K562 (cell line): ENCODE measurements at regions not wholly inside any gene's neighbourhood (a gene's known extent, or its start where the extent isn't known, plus 50 kb on each side); places are given as distances from the start of the nearest gene placed in this dataset.

Experiments used
- ATAC-seq: fragments of 200-7000 bp; cut with Tn5 transposase; 3 replicates; pipeline ENCODE4 v1.9.1; 2020; ENCODE audit warnings: moderate library complexity
- BruUV-seq: library from RNA; stranded (reverse); fragments of 400-500 nt; replicated peaks from 2 replicates; lab custom pipeline; 2021; lab: Mats Ljungman, UMichigan
- CTCF ChIA-PET: fragments of 300-600 bp; formaldehyde crosslinking; extraction: SDS; loops from one replicate; lab custom pipeline; 2021; ENCODE audit warnings: low intra/inter-chr PET ratio; lab: Yijun Ruan, JAX
- POLR2A ChIA-PET: fragments of 300-600, 350-650 bp; sonication (Branson Sonifier 250); formaldehyde crosslinking; extraction: SDS; loops from one replicate; lab custom pipeline; 2021; ENCODE audit warnings: antibody characterized with exemption, inconsistent platforms; lab: Yijun Ruan, JAX
- DNase-seq, 4 experiments: peaks; one replicate each; pipeline versions ENCODE4 v3.0.0 to v3.0.0-alpha.2; 2011 to 2018; ENCODE audit warnings: low spot score in 3 of 4, mixed read lengths in 3 of 4; ENCODE audit errors: extremely low read depth in 1 of 4
- FAIRE-seq: peaks from 2 replicates; lab custom pipeline; 2011; peaks lifted over from hg19 to GRCh38; lab: Jason Lieb, UNC
- H2AFZ ChIP-seq: 2 replicates; pipeline ENCODE4 v1.6.0; 2011; ENCODE audit warnings: low read depth, low read length, control low read depth, inconsistent platforms
- H3K27ac ChIP-seq: fragments of 200-600 bp; 3 replicates; pipeline ENCODE4 v1.8.0; 2011; ENCODE audit warnings: low read depth, mild to moderate bottlenecking, control low read depth, inconsistent platforms, low read length, moderate library complexity, mixed read lengths; ENCODE audit errors: extremely low read depth
- H3K27me3 ChIP-seq, 2 experiments: fragments of 300-600 bp in 1 of 2; 2 replicates in 1 of 2; 3 replicates in 1 of 2; pipeline versions ENCODE4 v1.6.0 to v1.8.0; 2011; ENCODE audit warnings: inconsistent platforms in 2 of 2, low read length in 2 of 2, mild to moderate bottlenecking in 1 of 2, mixed read lengths in 1 of 2, moderate library complexity in 1 of 2; ENCODE audit not compliant: control insufficient read depth in 2 of 2, insufficient read depth in 2 of 2
- H3K36me3 ChIP-seq: fragments of 300-600 bp; 3 replicates; pipeline ENCODE4 v1.8.0; 2011; ENCODE audit warnings: mild to moderate bottlenecking, low read length, inconsistent platforms; ENCODE audit not compliant: control insufficient read depth, insufficient read depth
- H3K4me1 ChIP-seq, 2 experiments: fragments of 200-600 bp in 1 of 2; replicated peaks in 1 of 2; 2 replicates in 1 of 2; 3 replicates in 1 of 2; pipeline versions ENCODE4 v1.5.1 to v1.8.0; 2011; ENCODE audit warnings: inconsistent platforms in 2 of 2, low read length in 2 of 2, mild to moderate bottlenecking in 1 of 2, mixed read lengths in 1 of 2, moderate library complexity in 1 of 2; ENCODE audit not compliant: control insufficient read depth in 2 of 2, insufficient read depth in 2 of 2
- H3K4me2 ChIP-seq: 2 replicates; pipeline ENCODE4 v1.6.1; 2011; ENCODE audit warnings: low read length, control low read depth, inconsistent platforms, mixed read lengths; ENCODE audit not compliant: insufficient read depth
- H3K4me3 ChIP-seq: fragments of 200-600 bp; sonication (generic), shearing (Covaris generic); 2 replicates; pipeline ENCODE4 v1.5.1; 2016; ENCODE audit warnings: control low read depth, inconsistent platforms
- H3K79me2 ChIP-seq: fragments of 200-600 bp; 3 replicates; pipeline ENCODE4 v1.8.0; 2011; ENCODE audit warnings: low read length, inconsistent platforms; ENCODE audit not compliant: control insufficient read depth, insufficient read depth
- H3K9ac ChIP-seq, 2 experiments: 2 replicates each; pipeline versions ENCODE4 v1.6.0 to v1.6.1; 2011; ENCODE audit warnings: low read depth in 2 of 2, low read length in 2 of 2, control low read depth in 1 of 2, inconsistent platforms in 1 of 2, mild to moderate bottlenecking in 1 of 2, mixed read lengths in 1 of 2; ENCODE audit not compliant: insufficient read depth in 1 of 2
- H3K9me1 ChIP-seq: one replicate; pipeline ENCODE4 v1.6.0; 2011; ENCODE audit warnings: inconsistent platforms, mild to moderate bottlenecking, low read length, moderate library complexity; ENCODE audit not compliant: control insufficient read depth, insufficient read depth
- H3K9me3 ChIP-seq: replicated peaks from 2 replicates; pipeline ENCODE4 v1.5.1; 2011; ENCODE audit warnings: low read depth, low read length, inconsistent platforms; ENCODE audit not compliant: control insufficient read depth, insufficient read depth
- H4K20me1 ChIP-seq: replicated peaks from 2 replicates; pipeline ENCODE4 v1.6.1; 2011; ENCODE audit warnings: low read length, inconsistent platforms, mixed read lengths; ENCODE audit not compliant: control insufficient read depth, insufficient read depth
- HDAC3 ChIP-seq: fragments of 450-650 bp; IDR thresholded peaks from 2 replicates; pipeline ENCODE4 v1.6.1; 2018; ENCODE audit warnings: borderline replicate concordance, mild to moderate bottlenecking, moderate library complexity; ENCODE audit not compliant: partially characterized antibody
- MCM3 ChIP-seq: fragments of 450-650 bp; IDR thresholded peaks from 2 replicates; pipeline ENCODE4 v1.6.1; 2016
- POLR2A ChIP-seq: fragments of 450-650 bp; conservative IDR thresholded peaks from 2 replicates; pipeline ENCODE4 v1.6.1; 2016
- ZBTB1 ChIP-seq: sonication (generic); formaldehyde crosslinking; IDR thresholded peaks from 2 replicates; pipeline ENCODE4 v1.8.1; 2023; ENCODE audit warnings: missing genetic modification reagents, low read depth, mild to moderate bottlenecking, borderline replicate concordance
- WGBS: fragments of 100-300 bp; shearing (Covaris generic); methylation state at CpG from one replicate; pipeline ENCODE4 v1.1.6; 2016; ENCODE audit warnings: low coverage, mixed read lengths; ENCODE audit not compliant: insufficient coverage; ENCODE audit errors: missing lambda C conversion rate; 5-methylcytosine and 5-hydroxymethylcytosine counted together
- in situ Hi-C: fragments of 300-500 bp; cut with MboI; formaldehyde crosslinking; loops from 4 replicates; pipeline ENCODE4 v1.15.0; 2018; ENCODE audit warnings: inconsistent platforms, mixed read lengths
- intact Hi-C: fragments of 100-400 bp; cut with micrococcal nuclease; formaldehyde crosslinking; loops from 2 replicates; pipeline ENCODE4 v1.14.2; 2022
- TF ChIP-seq, protein P1 (sequence below): IDR thresholded peaks from 2 replicates; pipeline ENCODE4 v1.6.1; 2011; ENCODE audit warnings: borderline replicate concordance, low read depth, mild to moderate bottlenecking, moderate library complexity, low read length; ENCODE audit not compliant: insufficient read depth, poor library complexity, severe bottlenecking

DNA sequence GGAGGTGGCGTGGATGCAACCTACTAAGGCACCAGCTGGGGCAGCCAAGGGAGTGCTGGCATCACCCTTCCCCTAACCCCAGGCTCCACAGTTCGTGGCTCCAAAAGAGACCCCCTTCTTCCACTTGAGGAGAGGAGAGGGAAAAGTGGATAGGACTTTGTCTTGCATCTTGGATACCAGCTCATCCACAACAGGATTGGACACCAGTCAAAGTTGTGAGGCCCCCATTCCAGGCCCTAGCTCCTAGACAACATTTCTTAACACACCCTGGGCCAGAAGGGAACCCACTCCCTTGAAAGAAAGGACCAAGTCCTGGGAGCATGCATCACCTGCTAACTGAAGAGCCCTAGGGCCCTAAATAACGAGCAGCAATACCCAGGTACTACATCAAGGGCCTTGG, 372.6 kb upstream of the PLXNA2 start (continued):
- TF ChIP-seq, protein P1, sequence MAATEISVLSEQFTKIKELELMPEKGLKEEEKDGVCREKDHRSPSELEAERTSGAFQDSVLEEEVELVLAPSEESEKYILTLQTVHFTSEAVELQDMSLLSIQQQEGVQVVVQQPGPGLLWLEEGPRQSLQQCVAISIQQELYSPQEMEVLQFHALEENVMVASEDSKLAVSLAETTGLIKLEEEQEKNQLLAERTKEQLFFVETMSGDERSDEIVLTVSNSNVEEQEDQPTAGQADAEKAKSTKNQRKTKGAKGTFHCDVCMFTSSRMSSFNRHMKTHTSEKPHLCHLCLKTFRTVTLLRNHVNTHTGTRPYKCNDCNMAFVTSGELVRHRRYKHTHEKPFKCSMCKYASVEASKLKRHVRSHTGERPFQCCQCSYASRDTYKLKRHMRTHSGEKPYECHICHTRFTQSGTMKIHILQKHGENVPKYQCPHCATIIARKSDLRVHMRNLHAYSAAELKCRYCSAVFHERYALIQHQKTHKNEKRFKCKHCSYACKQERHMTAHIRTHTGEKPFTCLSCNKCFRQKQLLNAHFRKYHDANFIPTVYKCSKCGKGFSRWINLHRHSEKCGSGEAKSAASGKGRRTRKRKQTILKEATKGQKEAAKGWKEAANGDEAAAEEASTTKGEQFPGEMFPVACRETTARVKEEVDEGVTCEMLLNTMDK, result no peak
- no peak for TF ChIP-seq HDAC3
- TF ChIP-seq POLR2A, result no peak
- TF ChIP-seq ZBTB1, result no peak
- TF ChIP-seq, all 486 proteins: peak for 0

DNA sequence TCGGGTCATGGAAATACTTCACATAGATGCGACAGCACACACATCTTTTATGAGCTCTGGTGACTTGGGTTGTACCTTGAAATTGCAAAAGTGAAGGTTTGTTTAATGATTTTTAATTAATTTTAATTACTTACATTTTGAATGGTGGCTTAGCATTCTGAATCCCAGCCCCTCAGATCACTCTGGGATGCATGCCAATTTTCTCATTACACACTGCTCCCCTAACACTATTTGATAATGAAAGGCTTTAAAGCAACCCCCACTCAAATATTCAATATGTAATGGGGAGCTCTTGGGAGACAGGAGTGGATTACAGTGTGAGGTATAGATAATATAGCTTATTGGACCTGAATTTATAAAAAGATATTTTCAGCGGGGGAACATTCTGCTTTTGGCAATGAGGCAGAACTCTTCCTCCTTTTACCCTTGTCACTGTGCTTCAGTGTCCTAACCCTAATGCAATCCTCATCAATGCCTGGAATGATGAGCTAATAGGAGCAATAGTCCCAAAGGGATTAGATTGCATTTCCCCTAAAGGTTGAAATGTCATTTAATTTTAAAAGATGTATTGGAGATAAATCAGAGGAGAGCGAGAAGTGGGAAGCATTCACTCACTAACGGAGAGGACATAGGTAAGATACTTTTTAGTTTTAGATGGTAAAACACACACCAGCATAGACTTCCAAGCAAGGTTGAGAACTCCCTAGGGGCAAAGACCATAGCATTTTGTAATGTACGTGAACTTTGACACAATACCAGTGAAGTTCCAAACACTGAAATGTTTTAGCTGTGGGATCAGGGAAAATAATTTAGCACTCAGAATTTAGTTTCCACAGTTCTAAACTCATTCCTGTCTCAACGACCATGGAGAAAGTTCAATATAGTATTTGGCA, 384.1 kb upstream of the PLXNA2 start:
- no peaks in the 10 kb centered on the region for H3K79me2 ChIP-seq
- H3K27ac ChIP-seq, result no peak overlapping the region
- H3K4me3 ChIP-seq, result no peak overlapping the region
- H3K9ac ChIP-seq, result no peak overlapping the region
- FAIRE-seq, result no peak
- ATAC-seq, result no peak
- no peaks in the 10 kb centered on the region for H3K27me3 ChIP-seq
- no peaks in the 10 kb centered on the region for H4K20me1 ChIP-seq
- intact Hi-C loops (no loop called here), in situ Hi-C loops (no loop called here)
- no peaks in the 10 kb centered on the region for H3K9me1 ChIP-seq
- no peak for DNase-seq
- no peaks in the 10 kb centered on the region for H3K9me3 ChIP-seq
- H3K4me2 ChIP-seq, result no peak overlapping the region
- ChIA-PET POLR2A (interaction anchor here (0.6 kb wide), 1 partner anchor 1125 kb away, joined by 3 read pairs; no protein-coding TSS in a partner anchor), CTCF (no interaction called here)
- BruUV-seq, result no TSS peak
- H3K36me3 ChIP-seq, result no peaks in the 10 kb centered on the region
- no peak for TF ChIP-seq MCM3
- 1% methylated on average over 7 of the region's 7 CpGs for whole genome bisulfite sequencing
- no peaks in the 10 kb centered on the region for H3K4me1 ChIP-seq
- no peak overlapping the region for H2AFZ ChIP-seq
